SJSA1 (cell line): ENCODE measurements at regions not wholly inside any gene's neighbourhood (a gene's known extent, or its start where the extent isn't known, plus 50 kb on each side); places are given as distances from the start of the nearest gene placed in this dataset.
A peak's percentile ranks its signal among the peaks of the same experiment; 100 is the strongest.
"Not testable (repeated sequence)": the region's sequence is repeated elsewhere in the genome, so short reads cannot be mapped to it uniquely, and the experiment has no call there.

Experiments
- DNase-seq, 2 experiments: peaks; one replicate each; pipeline ENCODE4 v3.0.0-alpha.2; 2015 to 2020; ENCODE audit warnings: low spot score in 2 of 2, low read depth in 1 of 2
- H3K27ac ChIP-seq: fragments of 250-450 bp; sonication (Bioruptor Pico); 2 replicates; pipeline ENCODE4 v1.5.1; 2020; ENCODE audit warnings: mild to moderate bottlenecking, moderate library complexity
- H3K27me3 ChIP-seq: fragments of 250-450 bp; sonication (Bioruptor Pico); replicated peaks from 2 replicates; pipeline ENCODE4 v1.5.1; 2020; ENCODE audit warnings: mild to moderate bottlenecking, moderate library complexity
- H3K36me3 ChIP-seq: fragments of 250-450 bp; sonication (Bioruptor Pico); 2 replicates; pipeline ENCODE4 v1.5.1; 2020; ENCODE audit warnings: mild to moderate bottlenecking
- H3K4me1 ChIP-seq: fragments of 250-450 bp; sonication (Bioruptor Pico); replicated peaks from 2 replicates; pipeline ENCODE4 v1.6.1; 2021; ENCODE audit warnings: mild to moderate bottlenecking
- H3K4me3 ChIP-seq: fragments of 250-450 bp; sonication (Bioruptor Pico); 2 replicates; pipeline ENCODE4 v1.5.1; 2020; ENCODE audit warnings: mild to moderate bottlenecking
- H3K9me3 ChIP-seq: fragments of 250-450 bp; sonication (Bioruptor Pico); replicated peaks from 2 replicates; pipeline ENCODE4 v1.5.1; 2020; ENCODE audit warnings: mild to moderate bottlenecking

DNA sequence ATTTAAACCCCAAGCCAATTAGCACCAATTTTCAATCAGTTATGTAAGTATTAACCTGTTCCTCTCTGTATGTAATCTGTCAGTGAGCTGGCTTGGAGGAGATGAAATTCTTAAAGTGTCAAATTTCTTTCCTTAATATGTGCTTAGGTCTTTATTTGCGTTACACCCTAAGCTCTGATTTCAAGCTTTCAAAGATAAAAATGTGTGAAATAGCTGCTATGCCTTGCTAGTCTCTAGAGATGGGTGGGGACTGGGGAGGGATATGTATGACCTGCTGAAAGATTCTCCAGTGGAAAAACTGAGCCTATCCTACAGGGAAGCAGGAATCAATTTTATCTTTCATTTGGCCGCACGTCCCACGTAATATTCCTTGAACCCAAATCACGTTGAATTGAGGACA is 264.5 kb downstream of the RND3 start:
- no peak overlapping the region for H3K4me3 ChIP-seq
- no peaks in the 10 kb centered on the region for H3K36me3 ChIP-seq
- no peaks in the 10 kb centered on the region for H3K4me1 ChIP-seq
- no peaks in the 10 kb centered on the region for H3K9me3 ChIP-seq
- no peak overlapping the region for H3K27ac ChIP-seq
- no peaks in the 10 kb centered on the region for H3K27me3 ChIP-seq
- no peak for DNase-seq

GRCh38 chr2:150222379-150222778 is 265.1 kb downstream of the RND3 start:
- Histone ChIP-seq H3K4me3 (no peak overlapping the region), H3K9me3 (no peaks in the 10 kb centered on the region), H3K36me3 (no peaks in the 10 kb centered on the region), H3K27me3 (no peaks in the 10 kb centered on the region), H3K27ac (no peak overlapping the region), H3K4me1 (no peaks in the 10 kb centered on the region)
- DNase-seq: no peak

DNA sequence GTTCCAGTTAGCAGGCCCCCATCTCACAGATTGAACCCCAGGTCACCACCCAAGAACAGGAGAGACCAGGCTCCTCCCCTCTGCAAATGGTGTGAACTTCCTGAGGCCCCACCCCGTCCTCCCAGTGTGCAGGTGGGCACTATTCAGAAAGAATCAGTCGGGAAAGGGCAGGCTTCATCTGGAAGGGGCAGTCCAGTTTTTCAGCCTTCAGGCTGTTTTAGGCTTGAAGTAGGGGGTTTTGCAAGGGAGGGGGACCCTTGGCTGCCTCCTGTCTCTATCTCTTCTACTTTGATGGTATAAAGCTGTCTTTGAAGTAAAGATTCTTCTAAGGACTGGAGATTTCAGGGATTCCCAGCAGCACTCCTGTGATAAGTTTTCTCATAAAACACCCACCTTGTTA is 267.6 kb downstream of the RND3 start:
- no peaks in the 10 kb centered on the region for H3K9me3 ChIP-seq
- no peaks in the 10 kb centered on the region for H3K36me3 ChIP-seq
- H3K27me3 ChIP-seq: no peaks in the 10 kb centered on the region
- DNase-seq: no peak
- no peaks in the 10 kb centered on the region for H3K4me1 ChIP-seq
- no peak overlapping the region for H3K4me3 ChIP-seq
- H3K27ac ChIP-seq: no peak overlapping the region

DNA sequence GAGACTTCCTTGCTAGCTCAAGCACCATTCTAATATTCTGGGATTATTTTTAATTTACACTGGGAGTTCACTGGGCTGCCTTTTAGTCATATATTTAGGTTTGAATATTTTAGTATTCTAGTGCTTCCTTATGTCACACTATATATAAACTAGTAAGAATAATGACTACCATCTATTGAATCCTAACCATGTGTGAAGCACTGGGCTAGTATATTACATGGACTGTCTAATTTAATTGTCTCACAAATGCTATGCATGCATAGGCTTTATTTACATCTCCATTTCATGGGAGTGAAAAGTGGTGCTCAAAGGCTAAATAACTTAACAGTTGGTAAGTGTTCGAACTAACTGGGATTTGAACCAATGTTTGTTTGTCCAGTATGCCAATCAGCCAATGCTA is 272.4 kb downstream of the RND3 start:
- Histone ChIP-seq H3K27me3 (no peaks in the 10 kb centered on the region), H3K27ac (no peak overlapping the region), H3K9me3 (no peaks in the 10 kb centered on the region), H3K36me3 (no peaks in the 10 kb centered on the region), H3K4me3 (no peak overlapping the region), H3K4me1 (peaks cover 12% of the 10 kb centered on the region)
- DNase-seq: no peak

GRCh38 chr2:150214626-150215025 is 272.8 kb downstream of the RND3 start:
- H3K4me1 ChIP-seq: peaks cover 12% of the 10 kb centered on the region
- no peak overlapping the region for H3K4me3 ChIP-seq
- no peaks in the 10 kb centered on the region for H3K36me3 ChIP-seq
- no peak overlapping the region for H3K27ac ChIP-seq
- H3K27me3 ChIP-seq: no peaks in the 10 kb centered on the region
- no peak for DNase-seq
- H3K9me3 ChIP-seq: no peaks in the 10 kb centered on the region

DNA sequence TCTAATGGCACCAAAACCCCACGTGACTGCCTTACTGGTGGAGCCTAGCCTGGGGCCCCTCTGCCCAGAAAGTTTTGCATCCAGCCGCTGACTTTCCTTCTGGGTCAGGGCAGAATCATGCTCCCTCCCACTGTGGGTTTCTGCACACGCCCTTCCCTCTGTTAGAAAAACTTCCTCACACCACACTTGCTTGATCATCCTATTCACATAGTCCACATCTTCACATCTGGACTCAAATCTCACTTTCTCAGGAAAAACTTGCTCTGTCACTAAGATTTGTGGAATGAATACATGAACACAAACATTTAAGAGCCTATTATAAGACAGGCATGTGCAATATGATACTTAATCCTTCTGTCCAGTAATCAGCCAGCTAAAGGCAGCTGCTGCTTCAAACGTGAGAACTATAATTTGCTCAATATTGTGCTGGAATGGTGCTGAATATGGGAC is 274.7 kb downstream of the RND3 start:
- Histone ChIP-seq H3K27me3 (no peaks in the 10 kb centered on the region), H3K36me3 (no peaks in the 10 kb centered on the region), H3K9me3 (no peaks in the 10 kb centered on the region), H3K4me3 (no peak overlapping the region), H3K4me1 (peaks cover 12% of the 10 kb centered on the region), H3K27ac (no peak overlapping the region)
- DNase-seq: no peak

DNA sequence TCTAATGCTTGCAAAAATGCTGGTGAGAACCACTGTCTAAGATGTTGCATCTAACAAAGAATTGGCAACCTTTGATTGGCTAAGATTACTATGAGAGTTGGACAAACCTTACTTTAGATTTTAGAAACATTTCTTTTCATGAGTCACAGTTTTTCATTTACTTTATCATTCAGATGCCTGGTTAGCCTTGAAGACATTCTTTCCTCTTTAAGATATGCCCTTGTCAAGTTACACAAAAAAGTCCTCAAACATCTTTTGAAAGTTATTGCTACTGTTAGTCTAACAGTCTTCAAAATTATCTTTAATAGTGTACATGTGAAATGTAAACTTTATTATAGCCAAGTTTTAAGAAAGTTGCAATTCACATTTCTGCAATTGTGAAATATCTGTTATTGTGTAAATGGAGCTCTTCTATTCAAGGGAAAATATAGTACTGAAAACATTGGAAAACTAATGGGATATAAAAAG is 276.3 kb downstream of the RND3 start:
- no peaks in the 10 kb centered on the region for H3K27me3 ChIP-seq
- no peaks in the 10 kb centered on the region for H3K9me3 ChIP-seq
- peaks cover 12% of the 10 kb centered on the region for H3K4me1 ChIP-seq
- H3K27ac ChIP-seq: no peak overlapping the region
- DNase-seq: no peak
- no peaks in the 10 kb centered on the region for H3K36me3 ChIP-seq
- H3K4me3 ChIP-seq: no peak overlapping the region

- no peak overlapping the region for H3K27ac ChIP-seq
- H3K9me3 ChIP-seq: no peaks in the 10 kb centered on the region
- no peak overlapping the region for H3K4me3 ChIP-seq
- H3K36me3 ChIP-seq: no peaks in the 10 kb centered on the region
- DNase-seq: no peak
- H3K27me3 ChIP-seq: no peaks in the 10 kb centered on the region
- peaks cover 12% of the 10 kb centered on the region for H3K4me1 ChIP-seq
These were observed 277.7 kb downstream of the RND3 start for GRCh38 chr2:150209746-150210145.

- Histone ChIP-seq H3K36me3 (no peaks in the 10 kb centered on the region), H3K27me3 (no peaks in the 10 kb centered on the region), H3K27ac (no peak overlapping the region), H3K4me1 (peaks cover 12% of the 10 kb centered on the region), H3K9me3 (no peaks in the 10 kb centered on the region), H3K4me3 (no peak overlapping the region)
- no peak for DNase-seq
These were observed 278.8 kb downstream of the RND3 start for GRCh38 chr2:150208689-150209088.

DNA sequence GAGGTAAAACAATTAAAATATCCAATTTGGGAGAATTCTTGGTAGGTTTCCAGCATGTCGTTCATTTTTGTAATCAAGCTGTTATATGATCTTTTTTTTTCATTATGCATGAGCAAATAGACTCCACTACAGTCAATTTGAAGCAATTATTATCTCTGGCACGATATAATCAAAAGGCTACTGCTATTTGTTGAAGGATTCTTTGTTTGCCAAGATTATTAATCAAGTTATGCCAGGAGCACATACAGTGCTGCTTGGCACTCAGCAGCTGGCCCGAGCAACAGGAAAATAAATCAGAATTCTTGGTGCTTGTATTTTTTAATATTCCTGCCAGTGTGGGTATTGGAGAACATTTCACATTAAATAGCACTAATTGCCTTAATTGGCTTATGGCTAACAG is 279.5 kb downstream of the RND3 start:
- no peaks in the 10 kb centered on the region for H3K9me3 ChIP-seq
- no peak for DNase-seq
- peaks cover 12% of the 10 kb centered on the region for H3K4me1 ChIP-seq
- no peaks in the 10 kb centered on the region for H3K36me3 ChIP-seq
- no peak overlapping the region for H3K27ac ChIP-seq
- no peaks in the 10 kb centered on the region for H3K27me3 ChIP-seq
- no peak overlapping the region for H3K4me3 ChIP-seq

GRCh38 chr2:150204451-150204850 is 283.0 kb downstream of the RND3 start:
- Histone ChIP-seq H3K27ac (no peak overlapping the region), H3K9me3 (no peaks in the 10 kb centered on the region), H3K36me3 (no peaks in the 10 kb centered on the region)

GRCh38 chr2:150194816-150195215 is 292.7 kb downstream of the RND3 start:
- not testable (repeated sequence) for H3K4me1 ChIP-seq, H3K36me3 ChIP-seq, H3K27me3 ChIP-seq, H3K9me3 ChIP-seq, H3K27ac ChIP-seq, DNase-seq, H3K4me3 ChIP-seq

More at GRCh38 chr2:150204451-150204850, 283.0 kb downstream of the RND3 start:
- Histone ChIP-seq H3K27me3 (no peaks in the 10 kb centered on the region), H3K4me3 (no peak overlapping the region), H3K4me1 (no peaks in the 10 kb centered on the region)
- DNase-seq: no peak

DNA sequence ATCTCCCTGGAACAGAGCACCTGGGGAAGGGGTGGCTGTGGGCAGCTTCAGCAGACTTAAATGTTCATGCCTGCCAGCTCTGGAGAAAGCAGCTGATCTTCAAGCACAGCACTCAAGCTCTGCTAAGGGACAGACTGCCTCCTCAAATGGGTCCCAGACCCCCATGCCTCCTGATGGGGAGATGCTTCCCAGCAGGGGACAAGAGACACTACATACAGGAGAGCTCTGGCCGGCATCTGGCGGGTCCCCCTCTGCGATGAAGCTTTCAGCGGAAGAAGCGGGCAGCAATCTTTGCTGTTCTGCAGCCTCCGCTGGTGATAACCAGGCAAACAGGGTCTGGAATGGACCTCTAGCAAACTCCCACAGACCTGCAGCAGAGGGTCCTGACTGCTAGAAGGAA is 294.8 kb downstream of the RND3 start:
- DNase-seq: no peak

DNA sequence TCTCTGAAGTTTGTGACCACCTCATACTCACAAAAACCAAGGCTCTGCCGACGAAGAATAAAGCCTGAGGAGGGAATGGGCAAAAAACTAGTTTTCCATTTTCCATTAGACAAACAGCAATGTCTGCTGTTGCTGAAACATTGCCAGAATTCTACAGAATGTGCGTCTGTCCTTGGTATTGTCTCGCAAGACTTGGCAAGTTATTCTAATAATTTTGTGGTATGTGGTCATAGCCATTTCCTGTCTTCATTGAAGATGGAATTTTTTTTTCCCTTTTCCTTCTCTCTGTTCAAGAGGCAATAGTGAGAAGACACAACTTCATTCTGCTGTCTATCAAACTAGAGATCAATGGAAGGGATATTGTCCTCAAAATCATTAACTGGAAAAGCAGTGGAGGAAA is 296.1 kb downstream of the RND3 start:
- Histone ChIP-seq H3K4me3 (no peak overlapping the region), H3K27ac (no peak overlapping the region), H3K9me3 (no peaks in the 10 kb centered on the region), H3K36me3 (no peaks in the 10 kb centered on the region), H3K27me3 (no peaks in the 10 kb centered on the region), H3K4me1 (peaks cover 7% of the 10 kb centered on the region; the same call in 1 of the 2 replicates)
- peak in 1 of 2 experiments; percentile 21 for DNase-seq

More for the DNA sequence above, 294.8 kb downstream of the RND3 start:
- Histone ChIP-seq H3K27ac (no peak overlapping the region), H3K4me3 (no peak overlapping the region), H3K4me1 (peaks cover 7% of the 10 kb centered on the region; the same call in 1 of the 2 replicates), H3K36me3 (no peaks in the 10 kb centered on the region), H3K9me3 (no peaks in the 10 kb centered on the region), H3K27me3 (no peaks in the 10 kb centered on the region)

DNA sequence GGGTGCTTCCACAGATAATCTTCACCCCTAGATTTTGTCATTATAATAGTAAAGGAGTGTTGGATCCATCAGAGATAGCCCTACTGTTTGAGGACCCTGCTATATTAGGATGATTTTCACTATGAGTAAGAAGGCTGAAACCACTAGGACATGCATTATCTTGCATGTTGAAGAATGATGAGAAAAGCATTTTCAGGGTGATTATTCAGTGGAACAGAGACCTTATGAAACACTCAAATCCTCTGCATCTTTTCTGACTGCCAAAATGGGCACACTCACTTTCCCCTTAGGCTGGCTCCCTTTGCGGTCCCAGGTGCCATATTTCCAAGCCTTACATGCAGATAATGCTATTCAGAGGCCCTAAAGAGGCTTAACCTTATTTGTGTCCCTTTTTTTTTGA is 296.9 kb downstream of the RND3 start:
- Histone ChIP-seq H3K36me3 (no peaks in the 10 kb centered on the region), H3K4me3 (no peak overlapping the region), H3K9me3 (no peaks in the 10 kb centered on the region), H3K27ac (no peak overlapping the region), H3K4me1 (peaks cover 7% of the 10 kb centered on the region; the same call in 1 of the 2 replicates), H3K27me3 (no peaks in the 10 kb centered on the region)
- DNase-seq: no peak
